Activated T-helper 2 cell treated with anti-CD3 and anti-CD28 coated beads, Interferon-gamma antibody, Interleukin-2, Interleukin-4, amounts not matched to agents 10 μg/mL and 5 μg/mL and 100 μg/mL, durations not matched to agents 14 hours and 24 hours and 36 hours (primary cell): ENCODE measurements at regions not wholly inside any gene's neighbourhood (a gene's known extent, or its start where the extent isn't known, plus 50 kb on each side); places are given as distances from the start of the nearest gene placed in this dataset.

ENCODE experiments used
- DNase-seq: peaks from one replicate; pipeline ENCODE4 v3.0.0; 2021; ENCODE audit warnings: low spot score
- H3K27ac Mint-ChIP-seq: one replicate; pipeline ENCODE4 v1.8.0; 2021; ENCODE audit warnings: mixed read lengths
- H3K27me3 Mint-ChIP-seq: one replicate; pipeline ENCODE4 v1.8.0; 2021; ENCODE audit warnings: low read depth, mixed read lengths
- H3K36me3 Mint-ChIP-seq: one replicate; pipeline ENCODE4 v1.8.0; 2021; ENCODE audit warnings: low read depth, mixed read lengths
- H3K4me1 Mint-ChIP-seq: one replicate; pipeline ENCODE4 v1.8.0; 2021; ENCODE audit warnings: low read depth, mixed read lengths
- H3K4me3 Mint-ChIP-seq: one replicate; pipeline ENCODE4 v1.8.0; 2021; ENCODE audit warnings: low read depth, mild to moderate bottlenecking, moderate library complexity, mixed read lengths
- H3K9me3 Mint-ChIP-seq: one replicate; pipeline ENCODE4 v1.8.0; 2021; ENCODE audit warnings: mixed read lengths
- intact Hi-C: fragments of 100-400 bp; cut with micrococcal nuclease; formaldehyde crosslinking; loops from one replicate; pipeline ENCODE4 v1.15.1; 2023

DNA sequence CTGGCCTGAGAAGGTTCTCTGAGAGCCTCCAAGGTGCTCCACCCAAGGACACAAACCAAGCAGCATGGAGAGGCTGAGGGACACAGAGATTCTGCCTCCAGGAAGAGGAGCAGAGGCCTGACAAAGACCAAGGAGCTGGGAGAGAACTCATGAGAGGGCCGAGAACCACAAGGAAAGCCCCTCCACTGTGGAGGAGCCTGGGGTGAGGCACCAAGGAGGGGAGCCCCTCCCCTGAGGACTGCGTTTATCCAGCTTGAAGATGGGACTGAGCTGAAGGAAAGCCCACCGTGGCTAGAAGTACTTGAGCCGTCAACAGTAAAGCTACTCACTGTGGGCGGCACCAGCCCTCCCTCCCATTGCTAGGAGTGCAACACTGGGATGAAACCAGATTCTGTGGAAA is 63.1 kb upstream of the MEF2A start:
- intact Hi-C loops = loop anchor here (1.0 to 2.0 kb wide), 2 partner anchors 52 to 65 kb away; no protein-coding TSS in a partner anchor
- Mint-ChIP-seq H3K27me3 (no peaks in the 10 kb centered on the region), H3K27ac (peak overlapping the region; percentile 75), H3K4me1 (peaks cover 55% of the 10 kb centered on the region), H3K36me3 (peaks cover 12% of the 10 kb centered on the region), H3K4me3 (no peak overlapping the region), H3K9me3 (peaks cover 13% of the 10 kb centered on the region)
- no peak for DNase-seq

- Mint-ChIP-seq H3K36me3 (peaks cover 6% of the 10 kb centered on the region), H3K27ac (peak overlapping the region; percentile 40), H3K4me1 (peaks cover 56% of the 10 kb centered on the region), H3K27me3 (no peaks in the 10 kb centered on the region), H3K9me3 (peaks cover 7% of the 10 kb centered on the region), H3K4me3 (no peak overlapping the region)
- intact Hi-C loops = loop anchor here (2.0 kb wide), 1 partner anchor 53 kb away; no protein-coding TSS in a partner anchor
- DNase-seq = no peak
Observed at GRCh38 chr15:99503411-99503810, 62.4 kb upstream of the MEF2A start.

DNA sequence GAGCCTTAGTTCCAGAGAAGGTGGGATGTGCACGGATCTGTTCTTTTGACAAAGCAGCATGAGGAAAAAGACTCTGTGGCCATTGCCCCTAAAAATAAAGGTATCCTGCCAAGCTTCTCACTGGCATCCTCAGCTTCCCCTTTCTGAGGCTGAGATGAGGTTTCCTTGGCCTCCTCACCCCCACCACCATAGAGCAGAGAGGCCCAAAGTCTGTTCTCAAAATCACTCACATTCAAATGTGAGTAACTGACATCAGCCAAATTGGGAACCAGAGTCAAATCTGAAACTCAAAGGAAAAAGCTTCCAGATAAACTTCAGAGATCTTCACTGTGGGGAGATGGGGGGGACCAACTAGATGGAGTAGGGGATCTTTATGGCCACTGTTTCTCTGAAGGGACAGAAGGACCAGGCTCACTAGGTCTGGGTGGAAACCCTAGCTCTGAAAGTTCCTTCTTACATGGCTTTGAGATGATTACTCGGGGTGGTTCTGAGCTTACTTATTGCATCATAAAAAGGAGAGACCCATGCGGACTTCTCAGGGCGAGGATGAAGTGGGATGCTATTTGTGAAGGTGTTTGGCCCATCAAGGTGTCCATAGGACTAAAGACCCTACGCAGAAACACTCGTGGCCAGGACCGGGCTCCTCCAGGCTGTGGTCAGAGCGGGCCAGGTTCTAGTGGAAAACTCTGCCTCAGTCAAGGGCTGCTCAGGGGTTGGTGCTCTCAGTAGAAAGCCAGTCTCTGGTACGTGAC is 61.5 kb upstream of the MEF2A start:
- peaks cover 4% of the 10 kb centered on the region for H3K36me3 Mint-ChIP-seq
- intact Hi-C loops = loop anchor here (2.0 kb wide), 3 partner anchors 79 to 221 kb away; no protein-coding TSS in a partner anchor
- peaks cover 4% of the 10 kb centered on the region for H3K9me3 Mint-ChIP-seq
- H3K27me3 Mint-ChIP-seq = no peaks in the 10 kb centered on the region
- peaks cover 57% of the 10 kb centered on the region for H3K4me1 Mint-ChIP-seq
- peak overlapping the region; percentile 35 for H3K4me3 Mint-ChIP-seq
- no peak for DNase-seq
- peak overlapping the region; percentile 78 for H3K27ac Mint-ChIP-seq

- H3K4me1 Mint-ChIP-seq = peaks cover 63% of the 10 kb centered on the region
- no peaks in the 10 kb centered on the region for H3K9me3 Mint-ChIP-seq
- intact Hi-C loops = loop anchor here (2.0 kb wide), 3 partner anchors 80 to 222 kb away; no protein-coding TSS in a partner anchor
- H3K27ac Mint-ChIP-seq = peak overlapping the region; percentile 78
- H3K36me3 Mint-ChIP-seq = no peaks in the 10 kb centered on the region
- peak overlapping the region; percentile 35 for H3K4me3 Mint-ChIP-seq
- no peaks in the 10 kb centered on the region for H3K27me3 Mint-ChIP-seq
- DNase-seq = no peak
Observed at GRCh38 chr15:99504823-99505551, 60.8 kb upstream of the MEF2A start.

DNA sequence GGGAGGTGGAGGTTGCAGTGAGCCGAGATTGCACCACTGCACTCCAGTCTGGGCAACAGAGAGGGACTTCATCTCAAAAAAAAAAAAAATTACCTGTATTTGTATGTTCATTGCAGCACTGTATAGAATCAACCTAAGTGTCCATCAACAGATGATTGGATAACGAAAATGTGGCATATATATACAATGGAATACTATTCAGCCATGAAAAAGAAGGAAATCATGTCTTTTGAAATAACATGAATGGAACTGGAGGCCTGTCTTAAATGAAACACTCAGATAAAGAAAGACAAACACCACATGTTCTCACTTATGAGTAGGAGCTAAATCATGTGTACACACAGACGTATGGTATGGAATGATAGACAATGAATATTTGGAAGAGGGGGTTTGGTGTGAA is 59.4 kb upstream of the MEF2A start:
- H3K4me1 Mint-ChIP-seq = peaks cover 62% of the 10 kb centered on the region
- H3K27ac Mint-ChIP-seq = no peak overlapping the region
- H3K36me3 Mint-ChIP-seq = no peaks in the 10 kb centered on the region
- H3K9me3 Mint-ChIP-seq = no peaks in the 10 kb centered on the region
- H3K27me3 Mint-ChIP-seq = no peaks in the 10 kb centered on the region
- no peak overlapping the region for H3K4me3 Mint-ChIP-seq
- no peak for DNase-seq
- intact Hi-C loops = no loop called here

- no peak for DNase-seq
- no peaks in the 10 kb centered on the region for H3K9me3 Mint-ChIP-seq
- peaks cover 62% of the 10 kb centered on the region for H3K4me1 Mint-ChIP-seq
- H3K4me3 Mint-ChIP-seq = no peak overlapping the region
- H3K27ac Mint-ChIP-seq = no peak overlapping the region
- H3K27me3 Mint-ChIP-seq = no peaks in the 10 kb centered on the region
- no peaks in the 10 kb centered on the region for H3K36me3 Mint-ChIP-seq
- intact Hi-C loops = no loop called here
Observed at GRCh38 chr15:99507016-99507503, 58.7 kb upstream of the MEF2A start.

DNA sequence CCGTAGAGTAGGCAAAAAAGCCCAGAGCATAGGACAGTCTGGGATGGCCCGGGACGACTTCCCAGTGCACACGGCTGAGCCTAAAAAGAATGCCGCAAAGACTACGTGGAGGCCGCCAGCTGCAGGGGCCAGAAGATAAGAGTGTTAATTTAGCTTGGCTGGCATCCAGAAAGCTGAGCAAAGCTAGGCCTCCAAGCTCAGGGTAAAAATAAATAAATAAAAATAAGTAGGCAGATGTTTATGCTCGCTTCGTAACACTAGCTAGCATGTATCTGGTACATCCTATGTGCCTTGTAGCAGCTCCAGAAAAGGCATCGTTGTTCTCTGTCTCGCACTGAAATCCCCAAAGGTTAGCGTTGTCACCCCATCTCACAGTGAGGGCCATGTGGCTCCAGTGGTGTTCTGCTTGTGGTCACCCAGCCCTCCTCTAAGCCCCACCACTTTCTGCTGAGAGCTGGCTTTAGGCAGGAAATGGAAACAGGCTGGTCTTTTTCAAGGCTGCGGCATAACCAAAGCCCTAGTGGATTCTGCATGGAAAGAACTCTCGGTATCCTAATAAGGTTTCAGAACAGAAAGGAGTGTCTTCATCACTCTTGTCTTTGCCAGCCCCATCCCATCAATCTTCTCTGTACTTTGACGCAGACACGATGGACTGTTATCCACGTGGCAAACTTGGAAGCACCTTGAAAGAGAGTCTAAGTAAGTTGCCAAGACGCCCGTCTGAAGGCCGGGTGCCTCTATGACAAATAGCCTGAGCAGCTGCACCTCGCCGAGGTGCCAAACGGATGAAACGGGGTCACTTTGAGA is 58.1 kb upstream of the MEF2A start:
- no peak for DNase-seq
- no peaks in the 10 kb centered on the region for H3K27me3 Mint-ChIP-seq
- peaks cover 62% of the 10 kb centered on the region for H3K4me1 Mint-ChIP-seq
- no peaks in the 10 kb centered on the region for H3K9me3 Mint-ChIP-seq
- H3K36me3 Mint-ChIP-seq = no peaks in the 10 kb centered on the region
- no peak overlapping the region for H3K4me3 Mint-ChIP-seq
- intact Hi-C loops = no loop called here
- H3K27ac Mint-ChIP-seq = no peak overlapping the region

DNA sequence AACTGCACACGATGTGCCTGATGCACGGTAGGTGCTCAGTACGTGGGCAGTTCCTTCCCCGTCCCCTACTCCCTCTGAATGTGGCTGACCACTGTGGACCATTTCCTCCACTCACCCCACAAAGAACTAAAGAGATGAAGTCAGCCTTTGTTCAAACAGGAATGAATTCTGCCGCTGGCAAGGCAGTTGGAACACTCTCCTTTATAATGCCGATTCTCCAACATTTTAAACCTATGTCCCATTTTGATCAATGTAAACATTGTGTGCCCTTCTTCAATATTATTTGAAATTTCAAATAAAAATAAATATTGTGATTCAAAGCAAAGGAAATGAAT is 57.5 kb upstream of the MEF2A start:
- Mint-ChIP-seq H3K4me3 (no peak overlapping the region), H3K4me1 (peaks cover 58% of the 10 kb centered on the region), H3K9me3 (peaks cover 3% of the 10 kb centered on the region), H3K27ac (no peak overlapping the region), H3K27me3 (no peaks in the 10 kb centered on the region), H3K36me3 (no peaks in the 10 kb centered on the region)
- intact Hi-C loops = no loop called here
- no peak for DNase-seq

DNA sequence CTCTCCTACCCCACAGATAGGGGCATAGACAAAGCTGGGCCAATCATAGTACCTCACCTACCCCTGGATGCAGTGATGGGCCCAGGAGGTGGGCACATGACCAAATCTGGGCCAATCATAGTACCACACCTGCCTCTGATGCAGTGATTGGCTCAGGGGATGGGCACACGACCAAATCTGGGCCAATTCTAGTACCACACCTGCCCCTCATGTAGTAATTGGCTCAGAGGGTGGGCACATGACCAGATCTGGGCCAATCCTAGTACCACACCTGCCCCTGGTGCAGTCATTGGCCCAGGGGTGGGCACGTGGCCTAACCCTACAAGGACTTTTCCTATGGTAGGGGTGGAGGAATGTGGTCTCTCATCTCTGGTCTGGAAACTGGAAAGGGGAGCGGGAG is 56.9 kb upstream of the MEF2A start:
- H3K4me1 Mint-ChIP-seq = peaks cover 53% of the 10 kb centered on the region
- H3K36me3 Mint-ChIP-seq = no peaks in the 10 kb centered on the region
- H3K9me3 Mint-ChIP-seq = peaks cover 3% of the 10 kb centered on the region
- no peak overlapping the region for H3K27ac Mint-ChIP-seq
- no peak overlapping the region for H3K4me3 Mint-ChIP-seq
- no peaks in the 10 kb centered on the region for H3K27me3 Mint-ChIP-seq
- intact Hi-C loops = no loop called here
- no peak for DNase-seq

GRCh38 chr15:99509686-99510461 is 55.9 kb upstream of the MEF2A start:
- intact Hi-C loops = no loop called here
- Mint-ChIP-seq H3K36me3 (no peaks in the 10 kb centered on the region), H3K4me1 (peaks cover 49% of the 10 kb centered on the region), H3K4me3 (no peak overlapping the region), H3K9me3 (peaks cover 3% of the 10 kb centered on the region), H3K27ac (no peak overlapping the region), H3K27me3 (no peaks in the 10 kb centered on the region)
- no peak for DNase-seq

- Mint-ChIP-seq H3K4me3 (no peak overlapping the region), H3K27ac (no peak overlapping the region), H3K27me3 (no peaks in the 10 kb centered on the region), H3K4me1 (peaks cover 41% of the 10 kb centered on the region), H3K36me3 (no peaks in the 10 kb centered on the region), H3K9me3 (peaks cover 3% of the 10 kb centered on the region)
- intact Hi-C loops = no loop called here
- no peak for DNase-seq
Observed at GRCh38 chr15:99511531-99511865, 54.3 kb upstream of the MEF2A start.
